ES-I3 (cell line): ENCODE measurements at regions not wholly inside any gene's neighbourhood (a gene's known extent, or its start where the extent isn't known, plus 50 kb on each side); places are given as distances from the start of the nearest gene placed in this dataset.
"Not testable (repeated sequence)": the region's sequence is repeated elsewhere in the genome, so short reads cannot be mapped to it uniquely, and the experiment has no call there.

Experiments
- H3K36me3 ChIP-seq: 2 replicates; pipeline ENCODE4 v1.6.1; 2013; ENCODE audit warnings: mild to moderate bottlenecking, low read length, control low read depth, moderate library complexity; ENCODE audit not compliant: insufficient read depth
- H3K4me1 ChIP-seq: 2 replicates; pipeline ENCODE4 v1.6.1; 2013; ENCODE audit warnings: mild to moderate bottlenecking, control low read depth, low read length; ENCODE audit not compliant: insufficient read depth
- H3K9ac ChIP-seq: 2 replicates; pipeline ENCODE4 v1.6.1; 2013; ENCODE audit warnings: low read depth, mild to moderate bottlenecking, low read length, moderate library complexity
- H3K9me3 ChIP-seq: 2 replicates; pipeline ENCODE4 v1.6.1; 2013; ENCODE audit warnings: mild to moderate bottlenecking, low read length, moderate library complexity; ENCODE audit not compliant: control insufficient read depth, insufficient read depth

GRCh38 chr2:185404578-185404977, 334.0 kb upstream of the FSIP2 start:
- H3K36me3 ChIP-seq, result no peaks in the 10 kb centered on the region
- H3K4me1 ChIP-seq, result no peaks in the 10 kb centered on the region
- no peak overlapping the region for H3K9ac ChIP-seq
- no peaks in the 10 kb centered on the region for H3K9me3 ChIP-seq

DNA sequence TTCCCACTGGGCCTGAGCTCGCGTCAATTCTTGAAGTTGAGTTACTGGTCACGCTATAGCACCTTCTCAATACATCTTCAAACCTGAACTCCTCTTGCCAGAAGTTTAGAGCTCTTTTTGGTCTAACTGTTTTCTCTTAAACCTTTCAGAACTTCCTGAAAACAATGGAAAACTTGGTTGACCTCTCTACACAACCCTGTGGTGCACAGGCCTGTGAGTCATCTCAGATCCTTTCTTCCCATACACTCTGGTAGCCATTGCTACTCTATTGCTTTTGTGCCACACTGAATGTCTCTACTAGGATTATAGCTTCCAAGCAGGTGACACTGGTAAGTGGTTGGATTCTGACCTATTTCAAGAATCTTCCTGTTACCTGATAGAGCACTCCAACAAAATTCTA, 321.5 kb upstream of the FSIP2 start:
- no peak overlapping the region for H3K9ac ChIP-seq
- H3K9me3 ChIP-seq, result no peaks in the 10 kb centered on the region
- H3K4me1 ChIP-seq, result no peaks in the 10 kb centered on the region
- H3K36me3 ChIP-seq, result no peaks in the 10 kb centered on the region

GRCh38 chr2:185417688-185418087, 320.9 kb upstream of the FSIP2 start:
- Histone ChIP-seq H3K9me3 (no peaks in the 10 kb centered on the region), H3K9ac (no peak overlapping the region), H3K36me3 (no peaks in the 10 kb centered on the region), H3K4me1 (no peaks in the 10 kb centered on the region)

DNA sequence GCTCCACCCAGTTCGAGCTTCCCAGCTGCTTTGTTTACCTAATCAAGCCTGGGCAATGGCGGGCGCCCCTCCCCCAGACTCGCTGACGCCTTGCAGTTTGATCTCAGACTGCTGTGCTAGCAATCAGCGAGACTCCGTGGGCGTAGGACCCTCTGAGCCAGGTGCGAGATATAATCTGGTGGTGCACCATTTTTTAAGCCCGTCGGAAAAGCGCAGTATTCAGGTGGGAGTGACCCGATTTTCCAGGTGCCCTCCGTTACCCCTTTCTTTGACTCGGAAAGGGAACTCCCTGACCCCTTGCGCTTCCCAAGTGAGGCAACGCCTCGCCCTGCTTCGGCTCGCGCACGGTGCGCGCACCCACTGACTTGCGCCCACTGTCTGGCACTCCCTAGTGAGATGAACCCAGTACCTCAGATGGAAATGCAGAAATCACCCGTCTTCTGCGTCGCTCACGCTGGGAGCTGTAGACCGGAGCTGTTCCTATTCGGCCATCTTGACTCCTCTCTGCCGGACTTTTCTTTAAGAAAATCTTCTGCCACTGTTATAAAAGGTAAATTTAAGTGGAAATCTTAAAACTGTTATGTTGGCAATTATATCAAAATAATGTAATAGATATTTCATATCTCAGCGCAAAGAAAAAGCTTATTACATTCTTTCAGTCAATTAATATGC, 313.5 kb upstream of the FSIP2 start:
- H3K9ac ChIP-seq, result peak overlapping the region; percentile 82
- not testable (repeated sequence) for H3K36me3 ChIP-seq, H3K4me1 ChIP-seq, H3K9me3 ChIP-seq

GRCh38 chr2:185428000-185428399, 310.6 kb upstream of the FSIP2 start:
- Histone ChIP-seq H3K9me3 (no peaks in the 10 kb centered on the region), H3K4me1 (peaks cover 11% of the 10 kb centered on the region), H3K9ac (no peak overlapping the region), H3K36me3 (no peaks in the 10 kb centered on the region)

- peaks cover 11% of the 10 kb centered on the region for H3K4me1 ChIP-seq
- H3K9ac ChIP-seq, result no peak overlapping the region
- no peaks in the 10 kb centered on the region for H3K36me3 ChIP-seq
- no peaks in the 10 kb centered on the region for H3K9me3 ChIP-seq
Observed at GRCh38 chr2:185433824-185434223, 304.8 kb upstream of the FSIP2 start.

DNA sequence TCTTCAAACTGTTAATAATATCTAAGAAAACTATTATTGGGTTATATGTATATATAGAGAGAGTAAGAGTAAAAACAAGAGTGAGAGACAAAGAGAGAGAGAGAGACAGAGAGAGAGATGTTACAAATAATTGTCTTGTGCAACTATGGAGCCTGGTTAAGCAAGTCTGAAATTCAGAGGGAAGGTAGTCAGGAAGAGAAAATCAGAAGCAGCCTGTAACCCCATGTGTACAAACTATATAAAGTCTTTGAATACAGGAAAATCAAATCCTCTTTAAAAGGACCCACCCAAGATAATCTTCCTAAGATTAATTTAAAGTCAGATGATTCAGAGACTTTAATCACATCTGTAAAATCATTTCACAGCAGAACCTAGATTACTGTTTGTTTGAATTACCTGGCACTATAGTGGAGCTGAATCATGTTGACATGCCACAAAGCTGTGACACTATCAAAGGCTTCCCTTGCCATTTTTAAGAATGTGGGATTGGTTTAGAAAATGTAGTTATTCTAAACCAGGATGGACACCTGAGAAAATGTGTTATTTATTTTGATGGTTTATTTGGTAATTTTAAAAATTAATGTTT, 301.7 kb upstream of the FSIP2 start:
- no peaks in the 10 kb centered on the region for H3K9me3 ChIP-seq
- H3K36me3 ChIP-seq, result no peaks in the 10 kb centered on the region
- H3K4me1 ChIP-seq, result peaks cover 9% of the 10 kb centered on the region
- no peak overlapping the region for H3K9ac ChIP-seq

- no peak overlapping the region for H3K9ac ChIP-seq
- H3K9me3 ChIP-seq, result no peaks in the 10 kb centered on the region
- H3K36me3 ChIP-seq, result no peaks in the 10 kb centered on the region
- no peaks in the 10 kb centered on the region; the same call in 1 of the 2 replicates for H3K4me1 ChIP-seq
Observed at GRCh38 chr2:185441486-185442005, 297.1 kb upstream of the FSIP2 start.

- H3K4me1 ChIP-seq, result no peaks in the 10 kb centered on the region
- H3K36me3 ChIP-seq, result no peaks in the 10 kb centered on the region; the same call in 1 of the 2 replicates
- H3K9me3 ChIP-seq, result no peaks in the 10 kb centered on the region; the same call in 1 of the 2 replicates
- no peak overlapping the region for H3K9ac ChIP-seq
Observed at GRCh38 chr2:185456517-185456916, 282.1 kb upstream of the FSIP2 start.

GRCh38 chr2:185463481-185463880, 275.1 kb upstream of the FSIP2 start:
- no peaks in the 10 kb centered on the region for H3K36me3 ChIP-seq
- no peaks in the 10 kb centered on the region for H3K9me3 ChIP-seq
- H3K4me1 ChIP-seq, result no peaks in the 10 kb centered on the region
- no peak overlapping the region for H3K9ac ChIP-seq

- Histone ChIP-seq H3K4me1 (no peaks in the 10 kb centered on the region), H3K9ac (no peak overlapping the region), H3K9me3 (no peaks in the 10 kb centered on the region), H3K36me3 (no peaks in the 10 kb centered on the region)
Observed at GRCh38 chr2:185466915-185467314, 271.7 kb upstream of the FSIP2 start.

DNA sequence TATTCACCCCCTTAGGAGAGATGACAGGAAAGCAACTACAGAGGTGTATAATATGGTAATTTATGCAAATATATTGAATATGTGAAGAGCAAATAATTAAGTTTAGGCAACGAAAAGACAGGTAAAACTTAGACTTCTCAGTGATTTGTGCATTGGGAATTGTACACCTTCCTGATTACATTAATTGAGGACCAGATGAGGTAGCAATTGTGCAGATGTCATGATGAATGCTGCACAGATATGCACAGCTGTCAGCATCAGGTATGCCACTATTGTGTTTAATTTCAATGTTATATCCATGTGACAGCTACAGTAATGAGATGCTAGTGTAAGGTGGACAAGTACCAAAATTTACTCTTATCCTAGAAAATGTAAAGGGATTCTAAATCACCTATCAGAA, 267.2 kb upstream of the FSIP2 start:
- H3K9me3 ChIP-seq, result peaks cover 4% of the 10 kb centered on the region; the same call in 1 of the 2 replicates
- no peak overlapping the region for H3K9ac ChIP-seq
- no peaks in the 10 kb centered on the region for H3K36me3 ChIP-seq
- H3K4me1 ChIP-seq, result peaks cover 6% of the 10 kb centered on the region; the same call in 1 of the 2 replicates

DNA sequence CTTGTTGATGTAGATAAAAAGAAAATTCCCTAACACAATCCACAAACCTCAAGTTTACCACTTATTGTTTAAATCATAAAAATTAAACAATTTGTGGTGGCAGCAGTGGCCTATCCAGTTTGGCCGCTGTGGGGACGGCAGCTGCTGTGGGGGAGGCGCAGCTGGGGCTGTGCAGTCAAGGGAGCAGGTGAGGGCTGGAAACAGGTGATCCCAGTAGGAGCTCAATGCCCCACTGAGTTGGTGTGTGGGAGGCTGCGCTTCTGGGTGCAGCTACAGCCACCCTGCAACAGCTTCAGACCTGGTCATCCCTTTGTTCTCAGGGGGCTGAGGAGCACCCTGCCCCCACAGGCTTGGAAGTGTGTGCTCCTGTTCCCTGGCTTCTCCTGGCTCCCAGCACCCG, 266.0 kb upstream of the FSIP2 start:
- Histone ChIP-seq H3K4me1 (peaks cover 10% of the 10 kb centered on the region; the same call in 1 of the 2 replicates), H3K9me3 (peaks cover 4% of the 10 kb centered on the region; the same call in 1 of the 2 replicates), H3K9ac (no peak overlapping the region), H3K36me3 (no peaks in the 10 kb centered on the region)

GRCh38 chr2:185473838-185474237, 264.8 kb upstream of the FSIP2 start:
- Histone ChIP-seq H3K9me3 (peaks cover 4% of the 10 kb centered on the region; the same call in 1 of the 2 replicates), H3K4me1 (peaks cover 10% of the 10 kb centered on the region; the same call in 1 of the 2 replicates), H3K9ac (no peak overlapping the region), H3K36me3 (no peaks in the 10 kb centered on the region)

DNA sequence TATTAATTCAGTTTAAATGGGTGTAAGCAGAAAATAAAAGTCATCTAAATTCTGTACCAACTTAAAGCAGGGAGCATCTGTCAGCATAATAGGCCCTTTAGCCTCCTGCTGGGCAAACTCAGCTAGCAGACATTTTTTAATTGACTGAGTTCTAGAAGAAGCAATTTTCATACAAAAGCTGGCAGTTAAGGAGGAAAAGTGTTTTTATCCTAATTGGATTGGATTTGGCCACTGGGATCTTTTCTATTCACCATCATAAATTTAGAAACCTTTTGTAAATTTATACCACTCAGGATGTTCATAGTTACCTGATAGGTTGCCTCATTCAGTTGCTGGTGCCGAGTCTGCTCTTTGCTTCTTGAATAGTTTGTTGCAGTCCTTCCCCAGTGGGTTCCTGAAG, 262.7 kb upstream of the FSIP2 start:
- Histone ChIP-seq H3K4me1 (peaks cover 10% of the 10 kb centered on the region; the same call in 1 of the 2 replicates), H3K9ac (no peak overlapping the region), H3K36me3 (no peaks in the 10 kb centered on the region), H3K9me3 (peaks cover 4% of the 10 kb centered on the region; the same call in 1 of the 2 replicates)
